Lower lobe of right lung (tissue), 2 donors: ENCODE measurements at regions not wholly inside any gene's neighbourhood (a gene's known extent, or its start where the extent isn't known, plus 50 kb on each side); places are given as distances from the start of the nearest gene placed in this dataset.

Experiments
- ATAC-seq, 2 donors: fragments of 200-7000 bp; cut with Tn5 transposase; one replicate each; pipeline ENCODE4 v1.9.1; 2020 to 2022; ENCODE audit warnings: mild to moderate bottlenecking in 2 of 2, moderate library complexity in 2 of 2
- DNase-seq: peaks from one replicate; pipeline ENCODE4 v3.0.0-alpha.2; 2020
- H3K27ac ChIP-seq: fragments of 200-600 bp; one replicate; pipeline ENCODE4 v1.8.0; 2022
- H3K27me3 ChIP-seq: fragments of 200-600 bp; one replicate; pipeline ENCODE4 v1.8.0; 2022; ENCODE audit warnings: low read depth
- H3K36me3 ChIP-seq: fragments of 200-600 bp; one replicate; pipeline ENCODE4 v1.8.0; 2022; ENCODE audit warnings: mild to moderate bottlenecking
- H3K4me1 ChIP-seq: fragments of 200-600 bp; one replicate; pipeline ENCODE4 v1.8.0; 2022
- H3K4me3 ChIP-seq: fragments of 200-600 bp; one replicate; pipeline ENCODE4 v1.8.0; 2022; ENCODE audit warnings: mild to moderate bottlenecking
- H3K9me3 ChIP-seq: fragments of 200-600 bp; one replicate; pipeline ENCODE4 v1.8.0; 2022
- intact Hi-C: fragments of 100-400 bp; cut with DNase I; formaldehyde crosslinking; loops from one replicate; pipeline ENCODE4 v1.11.0; 2022
- TF ChIP-seq, protein P1 (sequence below): fragments of 200-600 bp; IDR thresholded peaks from one replicate; pipeline ENCODE4 v1.8.0; 2022; ENCODE audit warnings: antibody characterized with exemption, mild to moderate bottlenecking
- donor health status: DM: no; HTN: yes; CAD: no; lungs with severe emphysema.

DNA sequence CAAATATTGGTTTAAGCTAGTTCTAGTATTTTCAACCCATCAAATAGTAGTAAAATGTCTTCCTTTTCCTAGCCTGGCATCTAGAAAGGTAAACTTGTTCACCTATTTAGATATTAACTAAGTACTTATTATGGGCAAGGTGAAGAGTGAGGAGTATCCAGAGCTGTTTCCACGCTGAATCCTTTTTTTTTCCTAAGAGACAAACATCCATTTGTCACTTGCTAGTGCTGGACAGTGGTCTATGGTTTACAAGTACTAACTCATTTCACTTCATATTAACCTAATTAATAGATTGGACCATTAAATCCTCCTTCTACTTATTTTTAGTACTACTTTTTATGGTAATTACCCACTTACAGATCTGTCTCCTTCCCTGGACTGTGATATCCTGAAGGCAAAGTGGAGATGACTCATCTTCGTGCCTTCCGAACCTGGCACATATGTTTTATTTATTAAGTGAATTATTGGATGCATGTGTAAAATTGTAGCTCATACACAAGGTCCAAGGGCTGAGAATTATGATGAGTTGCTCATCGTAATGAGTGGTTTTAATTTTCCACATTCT lies 159.6 kb upstream of the IGFBP3 start:
- TF ChIP-seq, protein P1, sequence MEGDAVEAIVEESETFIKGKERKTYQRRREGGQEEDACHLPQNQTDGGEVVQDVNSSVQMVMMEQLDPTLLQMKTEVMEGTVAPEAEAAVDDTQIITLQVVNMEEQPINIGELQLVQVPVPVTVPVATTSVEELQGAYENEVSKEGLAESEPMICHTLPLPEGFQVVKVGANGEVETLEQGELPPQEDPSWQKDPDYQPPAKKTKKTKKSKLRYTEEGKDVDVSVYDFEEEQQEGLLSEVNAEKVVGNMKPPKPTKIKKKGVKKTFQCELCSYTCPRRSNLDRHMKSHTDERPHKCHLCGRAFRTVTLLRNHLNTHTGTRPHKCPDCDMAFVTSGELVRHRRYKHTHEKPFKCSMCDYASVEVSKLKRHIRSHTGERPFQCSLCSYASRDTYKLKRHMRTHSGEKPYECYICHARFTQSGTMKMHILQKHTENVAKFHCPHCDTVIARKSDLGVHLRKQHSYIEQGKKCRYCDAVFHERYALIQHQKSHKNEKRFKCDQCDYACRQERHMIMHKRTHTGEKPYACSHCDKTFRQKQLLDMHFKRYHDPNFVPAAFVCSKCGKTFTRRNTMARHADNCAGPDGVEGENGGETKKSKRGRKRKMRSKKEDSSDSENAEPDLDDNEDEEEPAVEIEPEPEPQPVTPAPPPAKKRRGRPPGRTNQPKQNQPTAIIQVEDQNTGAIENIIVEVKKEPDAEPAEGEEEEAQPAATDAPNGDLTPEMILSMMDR: no peak
- no peaks in the 10 kb centered on the region for H3K4me1 ChIP-seq
- H3K27ac ChIP-seq: no peak overlapping the region
- intact Hi-C loops: no loop called here
- no peaks in the 10 kb centered on the region for H3K36me3 ChIP-seq
- H3K27me3 ChIP-seq: no peaks in the 10 kb centered on the region
- H3K9me3 ChIP-seq: no peaks in the 10 kb centered on the region
- H3K4me3 ChIP-seq: no peak overlapping the region
- ATAC-seq (no peak), DNase-seq (no peak)

DNA sequence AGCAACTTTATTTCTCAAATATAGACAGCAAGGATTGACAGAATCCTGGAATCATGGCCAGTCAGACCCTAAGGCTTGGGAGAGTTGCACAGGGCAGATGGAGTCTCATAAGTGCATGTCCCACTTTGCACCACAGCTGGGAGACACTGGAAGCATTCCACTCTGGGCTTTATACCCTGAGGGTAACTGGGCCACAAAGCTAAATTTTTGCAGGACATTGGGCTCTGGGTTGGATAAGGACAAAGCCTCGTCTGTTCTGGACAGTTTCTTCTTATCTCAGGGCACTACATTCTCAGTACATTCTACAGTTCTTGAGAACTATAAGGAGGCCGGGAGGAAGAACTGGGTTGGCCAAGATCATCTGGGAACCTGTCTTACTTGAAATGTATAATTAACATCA lies 158.3 kb upstream of the IGFBP3 start:
- intact Hi-C loops: no loop called here
- H3K4me3 ChIP-seq: no peak overlapping the region
- H3K36me3 ChIP-seq: no peaks in the 10 kb centered on the region
- TF ChIP-seq, protein P1: no peak
- H3K4me1 ChIP-seq: no peaks in the 10 kb centered on the region
- H3K27ac ChIP-seq: no peak overlapping the region
- no peaks in the 10 kb centered on the region for H3K9me3 ChIP-seq
- no peaks in the 10 kb centered on the region for H3K27me3 ChIP-seq
- DNase-seq (no peak), ATAC-seq (no peak)

DNA sequence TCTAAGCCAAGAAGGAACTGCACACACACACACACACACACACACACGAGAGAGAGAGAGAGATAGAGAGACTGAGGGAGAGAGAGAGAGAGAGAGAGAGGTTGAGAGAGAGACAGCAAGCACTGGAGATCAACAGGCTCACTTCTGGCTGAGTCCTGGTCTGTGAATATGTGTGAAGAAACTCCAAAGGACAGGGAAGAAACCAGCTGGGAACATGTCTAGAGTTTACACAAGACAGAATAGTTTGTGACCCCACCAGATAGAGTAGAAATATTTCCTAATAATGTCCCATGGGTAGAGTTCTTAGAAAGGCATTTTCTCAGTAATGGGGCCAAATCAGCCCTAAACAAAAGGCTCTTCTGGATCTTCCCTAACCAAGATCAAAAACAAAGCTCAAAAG lies 155.5 kb upstream of the IGFBP3 start:
- TF ChIP-seq, protein P1: no peak
- ATAC-seq (no peak), DNase-seq (no peak)
- Histone ChIP-seq H3K27me3 (no peaks in the 10 kb centered on the region), H3K4me3 (no peak overlapping the region), H3K36me3 (no peaks in the 10 kb centered on the region), H3K27ac (no peak overlapping the region), H3K9me3 (no peaks in the 10 kb centered on the region), H3K4me1 (no peaks in the 10 kb centered on the region)
- intact Hi-C loops: no loop called here

DNA sequence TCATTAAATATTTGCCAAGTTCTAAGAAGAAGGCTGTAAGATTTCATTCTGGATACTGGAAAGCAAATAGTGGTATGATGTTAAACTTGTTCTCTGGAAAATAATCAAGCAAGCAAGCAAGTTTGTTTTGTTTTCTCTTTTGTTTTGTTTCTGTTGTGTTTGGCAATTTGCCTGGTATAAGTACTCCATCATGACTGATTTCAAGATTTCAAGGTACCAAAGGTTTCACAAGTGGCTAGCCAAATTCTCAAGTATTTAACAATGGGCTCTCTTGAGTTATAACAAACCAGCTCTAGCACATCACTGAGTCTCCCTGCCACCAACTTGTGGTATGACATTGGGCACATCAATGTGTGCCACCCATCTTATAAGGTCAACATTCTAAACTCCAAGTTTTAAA lies 151.7 kb upstream of the IGFBP3 start:
- Histone ChIP-seq H3K4me1 (no peaks in the 10 kb centered on the region), H3K27ac (no peak overlapping the region), H3K36me3 (no peaks in the 10 kb centered on the region), H3K27me3 (no peaks in the 10 kb centered on the region), H3K9me3 (no peaks in the 10 kb centered on the region), H3K4me3 (no peak overlapping the region)
- no peak for DNase-seq
- ATAC-seq: no peak
- TF ChIP-seq, protein P1: no peak
- intact Hi-C loops: no loop called here

DNA sequence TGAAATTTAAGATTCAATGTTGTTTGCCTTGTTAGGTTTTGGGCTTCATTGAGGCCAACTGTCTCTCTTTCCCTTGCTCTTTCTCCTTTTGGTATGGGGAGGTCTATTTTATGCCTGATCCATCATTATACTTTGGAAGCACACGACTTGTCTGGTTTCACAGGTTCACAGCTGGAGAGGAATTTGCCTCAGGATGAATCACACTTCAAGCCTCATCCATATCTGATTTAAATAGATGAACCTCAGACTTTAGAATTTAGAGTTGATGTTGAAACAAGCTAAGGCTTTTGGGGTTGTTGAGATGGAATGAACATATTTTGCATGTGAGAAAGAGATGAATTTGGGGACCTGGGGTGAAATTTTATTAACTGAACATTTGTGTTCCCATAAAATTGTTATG lies 150.5 kb upstream of the IGFBP3 start:
- H3K4me1 ChIP-seq: no peaks in the 10 kb centered on the region
- H3K27me3 ChIP-seq: no peaks in the 10 kb centered on the region
- ATAC-seq: no peak
- H3K27ac ChIP-seq: no peak overlapping the region
- intact Hi-C loops: no loop called here
- no peak overlapping the region for H3K4me3 ChIP-seq
- TF ChIP-seq, protein P1: no peak
- no peaks in the 10 kb centered on the region for H3K9me3 ChIP-seq
- no peaks in the 10 kb centered on the region for H3K36me3 ChIP-seq
- DNase-seq: no peak

DNA sequence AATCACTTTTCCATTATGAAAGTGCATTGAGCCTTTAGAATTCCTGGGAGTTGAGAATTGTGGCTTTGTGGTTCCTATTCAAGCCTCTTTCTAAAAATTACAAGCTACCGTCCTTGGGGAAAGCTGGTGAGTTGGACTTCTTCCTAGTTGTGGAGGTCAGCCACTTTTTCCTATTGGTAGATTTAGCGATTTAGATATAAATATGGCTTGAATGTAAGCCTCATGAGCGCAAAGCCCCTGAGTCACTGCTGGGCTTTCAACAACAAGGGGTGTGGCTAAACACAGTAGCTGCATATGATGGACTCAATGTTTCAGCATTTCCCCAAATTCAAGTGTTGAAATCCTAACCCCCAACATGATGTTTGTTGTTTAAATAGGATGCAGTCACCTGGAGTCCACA lies 150.0 kb upstream of the IGFBP3 start:
- intact Hi-C loops: no loop called here
- TF ChIP-seq, protein P1: no peak
- Histone ChIP-seq H3K4me3 (no peak overlapping the region), H3K27me3 (no peaks in the 10 kb centered on the region), H3K9me3 (no peaks in the 10 kb centered on the region), H3K4me1 (no peaks in the 10 kb centered on the region), H3K36me3 (no peaks in the 10 kb centered on the region), H3K27ac (no peak overlapping the region)
- ATAC-seq: no peak
- DNase-seq: no peak
